GM18861 (cell line): ENCODE measurements at regions not wholly inside any gene's neighbourhood (a gene's known extent, or its start where the extent isn't known, plus 50 kb on each side); places are given as distances from the start of the nearest gene placed in this dataset.

Experiments
- ATAC-seq: cut with Tn5 transposase; IDR thresholded peaks from one replicate; pipeline ENCODE4 v1.9.1; 2021; ENCODE audit not compliant: unreplicated experiment

DNA sequence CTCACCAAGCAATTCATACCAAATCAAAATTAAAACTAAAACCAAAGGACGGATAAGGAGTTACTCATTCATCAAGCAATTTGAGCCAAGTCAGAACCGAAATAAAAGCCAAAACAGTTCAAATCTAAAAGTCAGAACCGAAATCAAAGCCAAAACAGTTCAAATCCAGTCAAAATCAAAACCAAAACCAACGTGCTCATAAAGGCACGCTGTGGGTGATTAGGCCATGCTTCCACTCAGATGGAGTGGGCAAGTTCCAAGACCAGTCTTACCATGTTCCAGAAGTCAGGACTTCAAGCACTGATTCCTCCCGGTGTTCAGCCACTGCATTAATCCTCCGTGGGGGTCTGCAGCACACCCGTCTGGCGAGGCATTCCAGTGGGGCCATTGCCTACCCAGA is 409.3 kb downstream of the TGFB2 start:
- ATAC-seq, result no peak

DNA sequence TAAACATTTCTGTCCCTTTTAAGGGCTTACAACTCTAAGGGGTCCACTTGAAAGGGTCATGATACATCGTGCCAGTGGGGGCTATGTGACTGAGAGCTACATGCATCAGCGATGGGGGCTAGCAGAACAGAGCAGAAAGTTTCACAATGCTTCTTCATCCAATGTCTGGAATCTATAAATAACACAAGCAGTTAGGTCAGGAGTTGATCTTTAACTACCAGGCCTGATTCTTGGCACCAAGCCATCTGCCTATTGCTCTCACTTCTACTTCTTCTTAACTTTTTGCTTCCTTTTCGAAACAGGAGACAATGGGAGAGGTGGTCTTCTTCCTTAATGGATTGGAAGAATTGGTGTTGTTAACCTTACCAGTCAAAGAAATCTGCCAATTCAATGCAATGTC is 410.0 kb downstream of the TGFB2 start:
- ATAC-seq, result no peak

DNA sequence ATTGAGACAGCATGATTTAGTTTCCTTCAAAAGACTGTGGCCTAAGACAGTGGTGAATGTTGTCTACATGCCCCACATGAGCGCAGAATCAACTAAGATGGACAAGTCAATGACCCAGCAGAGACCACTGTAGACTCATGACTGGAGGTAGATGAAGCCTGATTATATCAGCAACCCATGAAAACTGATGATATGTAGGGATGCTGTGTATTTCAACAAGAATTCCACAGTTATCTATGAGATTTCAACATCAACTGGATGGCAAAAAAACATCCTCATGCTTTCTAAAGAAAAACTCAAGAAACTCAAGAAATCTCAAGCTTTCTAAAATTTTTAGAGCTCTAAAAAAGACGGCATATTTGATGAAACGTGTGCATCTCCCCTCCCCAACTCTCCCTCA is 413.9 kb upstream of the LYPLAL1 start:
- no peak for ATAC-seq

DNA sequence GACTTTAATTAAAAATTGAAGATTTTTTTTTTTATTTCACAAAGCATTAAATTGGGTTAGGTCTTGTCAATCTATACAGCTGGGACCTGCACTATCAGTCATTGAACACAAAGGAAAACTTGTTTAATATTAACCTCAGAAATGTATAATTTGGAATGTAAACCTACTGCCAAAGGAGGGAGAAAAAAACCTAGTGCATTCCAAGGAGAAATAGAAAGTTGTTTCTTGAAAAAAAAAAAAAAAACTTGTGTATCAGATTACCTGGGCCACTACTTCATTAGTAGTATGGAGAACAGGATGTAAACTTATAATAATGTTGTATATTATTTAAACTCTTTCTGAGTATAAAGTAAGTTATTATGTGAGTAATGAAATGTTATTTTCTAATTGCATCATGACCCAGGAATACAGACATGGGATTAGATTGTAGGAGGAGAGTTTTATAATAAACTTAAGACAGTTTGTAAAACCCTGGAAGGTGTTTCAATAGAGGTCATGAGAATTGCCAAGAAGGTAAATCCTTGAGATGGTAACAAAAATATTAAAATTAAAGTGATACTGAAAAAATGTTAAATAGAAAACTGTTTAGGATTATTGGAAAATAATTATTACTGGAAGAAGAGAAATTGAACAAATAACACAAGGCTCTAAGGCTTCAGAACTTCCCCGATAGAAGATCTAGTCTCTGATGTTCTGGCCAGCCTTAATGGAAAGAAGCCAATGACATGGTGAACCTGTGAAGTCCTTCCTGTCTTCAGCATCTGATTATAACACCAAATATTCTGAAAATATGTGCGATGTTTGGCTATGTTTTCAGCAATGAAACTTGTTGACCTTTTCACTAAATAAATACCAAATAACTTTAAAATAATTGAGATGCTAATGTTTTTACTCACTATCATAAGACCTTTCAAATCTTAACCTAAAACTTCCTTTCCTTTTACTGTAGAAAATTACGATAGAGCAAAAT is 412.8 kb upstream of the LYPLAL1 start:
- no peak for ATAC-seq

DNA sequence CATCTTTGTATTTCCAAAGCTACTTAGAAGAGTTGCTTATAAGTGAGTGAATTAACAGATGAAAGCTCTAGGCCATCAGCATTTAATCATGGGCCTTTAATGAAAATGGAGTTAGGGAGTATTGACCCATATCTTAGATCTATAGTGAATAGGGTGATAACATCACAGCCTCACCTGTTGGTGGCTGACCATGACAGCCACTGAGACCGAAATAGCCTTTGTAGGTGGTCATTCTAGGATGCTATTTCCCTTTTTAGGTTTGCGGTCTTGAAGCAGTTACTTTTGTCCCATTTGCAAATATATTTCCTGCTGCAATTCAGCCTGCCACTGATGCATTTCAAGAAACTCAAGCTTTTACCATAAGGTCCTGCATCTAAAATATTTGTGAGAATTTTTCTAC is 410.1 kb upstream of the LYPLAL1 start:
- no peak for ATAC-seq

DNA sequence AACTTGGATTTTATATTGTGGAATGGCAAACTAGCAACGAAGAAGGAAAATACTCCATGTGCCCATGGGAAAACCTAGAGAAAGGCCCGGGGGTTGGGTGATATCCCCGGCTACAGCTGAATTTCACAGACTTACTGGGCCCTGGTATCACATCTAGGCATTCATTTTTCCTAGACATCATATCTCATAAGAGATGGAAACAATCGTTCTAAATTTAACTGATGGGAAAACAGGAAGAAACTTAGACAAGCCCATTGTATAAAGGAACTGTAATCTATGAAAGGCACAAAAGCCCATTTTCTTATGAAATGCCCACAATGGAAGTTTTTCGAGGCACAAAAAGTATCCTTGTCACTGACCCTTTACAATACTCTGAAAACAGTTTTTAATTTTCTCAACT is 407.9 kb upstream of the LYPLAL1 start:
- ATAC-seq, result no peak

DNA sequence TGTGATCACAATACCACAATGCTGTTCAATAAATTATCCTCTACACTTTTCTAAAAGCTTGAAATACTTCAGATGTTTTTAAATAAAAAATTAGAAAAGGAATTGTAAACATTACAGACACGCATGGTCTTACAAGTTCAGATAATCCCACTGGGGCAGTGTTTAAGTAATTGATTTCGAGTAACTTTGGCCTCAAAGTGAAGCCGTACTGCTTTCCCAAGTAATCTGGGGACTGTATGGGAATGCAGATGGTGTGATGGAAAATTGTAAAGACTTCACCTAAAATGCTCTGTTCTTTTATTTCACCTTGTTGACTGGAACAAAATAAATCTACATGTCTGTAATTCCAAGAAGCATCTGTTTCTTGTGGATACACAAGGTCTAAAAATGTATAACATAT is 401.7 kb upstream of the LYPLAL1 start:
- ATAC-seq, result no peak

DNA sequence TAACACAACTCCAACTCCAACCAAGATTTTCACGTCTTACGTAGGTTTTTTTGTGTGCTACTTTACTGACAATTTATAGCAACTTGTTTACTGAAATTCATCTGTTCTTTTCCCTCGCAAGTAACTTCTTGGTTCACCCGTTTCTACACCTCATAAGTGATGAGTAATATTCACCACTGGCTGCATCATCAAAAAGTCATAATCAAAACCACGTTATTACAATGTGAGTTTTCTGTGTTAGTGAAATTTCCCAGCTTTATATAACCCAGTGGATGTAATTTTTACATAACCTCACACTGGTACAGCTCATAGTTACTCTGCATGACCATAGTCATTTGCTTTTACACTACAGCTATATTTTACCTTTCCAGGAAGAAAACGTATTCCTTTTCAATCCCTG is 401.1 kb upstream of the LYPLAL1 start:
- ATAC-seq, result no peak

DNA sequence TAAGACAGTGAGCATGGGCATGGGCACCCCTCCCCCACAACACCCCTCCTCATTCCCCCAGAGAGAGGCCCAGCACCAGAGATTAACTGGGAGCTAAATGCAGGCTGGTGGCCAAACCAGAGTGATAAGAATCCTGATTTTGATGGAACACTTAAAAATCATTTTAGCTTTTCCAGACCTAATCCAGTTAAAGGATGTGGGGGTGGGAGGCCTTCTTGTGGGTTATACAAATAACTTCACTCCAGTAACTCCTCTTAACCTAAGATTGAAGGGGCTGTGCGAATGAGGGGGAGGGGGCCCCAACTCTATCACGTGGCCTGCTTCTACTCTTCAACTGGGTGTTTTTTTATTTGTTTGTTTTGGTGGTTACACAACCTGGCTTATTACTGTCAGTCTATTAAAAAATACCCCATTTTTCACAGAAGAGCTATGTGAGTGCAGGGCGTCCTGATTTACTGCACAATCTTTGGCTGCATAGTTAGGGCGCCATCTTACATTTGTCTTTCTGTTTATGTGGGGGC is 398.1 kb upstream of the LYPLAL1 start:
- ATAC-seq, result no peak

DNA sequence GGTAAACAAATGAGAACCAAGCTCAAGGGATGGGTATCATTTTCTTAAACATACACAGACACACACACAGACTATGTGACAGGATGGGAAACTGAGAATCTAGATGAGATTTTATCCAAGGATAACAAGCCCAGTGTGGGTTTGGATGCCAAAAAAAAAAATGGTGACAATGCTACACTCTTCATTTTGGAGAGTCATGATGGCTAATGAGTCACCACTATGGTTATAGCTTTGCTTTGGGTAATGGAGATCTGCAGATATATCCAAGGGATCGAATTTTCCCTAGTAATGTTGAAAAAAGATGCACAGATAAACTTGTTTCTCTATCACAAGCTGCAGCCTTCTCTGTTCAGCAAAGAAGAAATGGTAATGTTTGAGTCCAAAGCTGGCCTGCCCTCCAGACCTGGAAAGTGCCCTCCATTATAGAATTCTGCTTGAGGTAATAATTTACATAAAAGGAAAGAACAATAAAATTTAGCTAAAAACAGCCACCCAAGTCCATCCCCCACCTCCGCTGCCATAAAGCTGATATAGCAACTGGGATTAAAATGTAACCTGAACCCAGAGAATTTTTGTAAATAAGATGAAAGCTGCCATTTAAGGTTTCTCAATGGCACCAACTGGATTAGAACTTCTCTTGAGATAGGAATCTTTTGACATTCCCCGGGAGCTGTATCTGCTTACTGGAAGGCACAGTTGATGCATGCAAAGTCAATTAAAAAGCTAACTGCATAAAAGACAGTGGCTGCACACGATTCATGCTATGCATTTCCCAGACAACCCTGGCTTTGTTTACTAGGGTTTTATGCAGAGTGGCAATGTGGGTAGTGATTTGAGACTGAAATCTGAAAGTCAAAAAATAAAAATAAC is 395.2 kb upstream of the LYPLAL1 start:
- ATAC-seq, result no peak

DNA sequence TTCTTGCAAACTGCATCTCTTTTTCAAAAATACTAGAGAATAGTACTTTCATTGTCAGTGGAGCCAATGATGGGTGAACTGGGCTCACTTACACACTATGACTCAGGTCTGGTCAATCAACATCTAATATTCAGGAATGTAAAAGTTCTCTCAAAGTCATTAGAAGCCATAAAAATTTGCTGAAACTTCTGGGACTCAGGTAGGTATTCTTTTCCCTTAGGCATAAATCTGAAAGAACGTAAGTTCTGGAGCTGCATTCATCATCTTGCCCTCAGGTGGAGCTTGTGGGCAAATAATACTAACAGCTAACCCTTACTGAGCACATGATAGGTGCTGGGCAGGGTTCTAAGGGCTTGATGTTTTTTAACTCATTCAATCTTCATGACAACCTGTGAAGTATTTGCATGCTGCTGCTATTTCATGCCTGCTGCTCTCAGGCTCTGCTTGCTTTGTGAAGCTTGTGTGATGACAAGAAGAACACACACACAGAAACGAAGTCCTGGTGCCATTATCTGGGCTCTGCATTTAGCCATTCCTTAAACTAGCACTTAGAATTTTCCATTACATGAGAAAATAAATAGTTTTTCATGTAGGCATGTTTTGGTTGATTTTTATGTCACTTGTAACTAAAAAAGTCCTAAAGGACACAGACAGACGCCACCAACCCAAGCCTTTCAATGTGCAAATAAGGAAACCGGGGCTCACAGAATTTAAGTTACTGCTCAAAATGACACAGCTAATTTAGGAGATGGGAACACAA is 394.2 kb upstream of the LYPLAL1 start:
- ATAC-seq, result no peak

DNA sequence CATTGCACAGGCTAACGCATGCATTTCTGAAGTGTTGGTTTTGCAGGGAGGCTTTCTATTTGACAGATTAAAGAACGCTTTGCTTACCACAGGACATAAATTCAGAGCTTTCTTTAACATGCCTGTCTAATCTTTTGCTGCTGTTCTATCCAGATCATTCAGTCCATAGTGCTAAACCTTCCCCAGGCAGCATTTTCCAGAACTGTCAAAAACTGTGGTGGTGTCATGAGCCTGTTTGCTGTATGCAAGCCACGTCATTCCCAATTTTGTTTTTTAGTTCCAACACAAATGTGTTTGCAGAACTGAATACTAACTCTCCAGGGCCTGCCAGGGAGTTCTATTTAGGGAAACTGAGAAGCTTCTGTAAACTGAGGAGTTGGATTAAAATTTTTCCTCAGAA is 390.5 kb upstream of the LYPLAL1 start:
- no peak for ATAC-seq

DNA sequence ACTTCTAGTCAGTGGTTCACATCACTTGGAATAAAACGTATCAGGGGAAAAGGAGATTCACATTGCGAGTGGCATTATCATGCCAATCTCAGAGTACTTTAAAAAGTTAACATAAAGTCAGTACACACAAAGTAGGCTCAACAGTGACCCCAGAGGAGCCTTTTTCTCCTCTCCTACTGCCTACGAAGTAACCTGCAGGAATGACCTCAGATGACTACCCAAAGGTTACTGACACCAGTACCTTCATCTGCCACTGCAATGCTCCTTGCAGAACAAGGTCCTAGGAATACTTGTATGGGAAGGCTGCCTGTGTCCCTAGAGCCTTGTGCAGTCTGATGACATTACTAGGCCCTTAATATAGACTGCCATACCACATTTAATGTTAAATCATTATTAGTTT is 389.8 kb upstream of the LYPLAL1 start:
- no peak for ATAC-seq

DNA sequence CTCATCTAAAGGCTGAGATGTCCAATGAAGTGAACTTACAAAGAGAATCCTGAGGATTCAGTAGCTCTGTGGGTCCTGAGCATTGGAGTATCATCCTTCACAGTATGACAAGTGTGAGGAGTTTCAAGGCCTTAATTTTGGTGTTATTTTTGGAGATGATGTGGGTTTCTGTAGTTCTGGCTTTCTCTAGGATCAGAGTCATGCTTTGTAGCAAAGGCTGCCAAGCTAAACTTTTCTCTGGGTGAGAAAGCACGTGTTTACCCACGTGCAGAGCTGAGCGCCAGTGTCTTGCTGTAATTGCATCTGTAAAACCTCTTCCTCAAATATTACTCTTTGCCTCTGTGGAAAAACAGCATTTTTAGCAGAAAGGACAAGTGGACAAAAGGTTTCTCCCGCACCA is 387.8 kb upstream of the LYPLAL1 start:
- ATAC-seq, result no peak

DNA sequence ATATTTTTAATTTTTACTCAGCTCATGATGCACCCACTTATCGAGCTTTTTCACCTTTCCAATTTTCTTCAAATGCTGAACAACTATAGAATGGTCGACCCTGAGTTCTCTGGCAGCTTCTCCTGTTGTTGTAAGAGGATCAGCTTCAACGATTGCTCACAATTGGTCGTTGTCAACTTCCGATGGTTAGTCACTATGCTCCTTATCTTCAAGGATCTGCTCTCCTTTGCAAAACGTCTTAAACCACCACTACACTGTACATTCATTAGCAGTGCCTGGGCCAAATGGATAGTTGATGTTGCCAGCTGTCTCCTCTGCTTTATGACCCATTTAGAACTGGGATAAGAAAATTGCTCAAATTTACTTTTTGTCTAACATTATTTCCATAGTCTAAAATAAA is 385.9 kb upstream of the LYPLAL1 start:
- ATAC-seq, result no peak

DNA sequence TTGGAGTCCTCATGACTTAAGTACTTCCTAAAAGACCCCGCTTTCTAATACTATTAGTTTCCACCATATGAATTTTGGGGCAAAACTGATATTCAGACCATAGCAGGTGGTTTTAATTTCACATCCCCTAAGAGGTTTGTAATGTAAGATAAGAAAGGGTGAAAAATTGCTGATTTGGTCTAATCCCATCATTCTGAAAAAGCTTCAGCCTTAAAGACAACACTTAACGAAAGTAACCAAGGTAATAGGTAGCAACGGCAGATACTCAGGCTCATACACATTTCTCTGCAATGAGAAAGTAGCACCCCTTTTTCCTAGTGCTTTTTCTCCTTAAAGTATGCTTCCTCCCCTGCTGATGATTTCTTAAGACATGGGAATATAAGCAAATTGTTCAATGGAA is 376.9 kb upstream of the LYPLAL1 start:
- no peak for ATAC-seq

DNA sequence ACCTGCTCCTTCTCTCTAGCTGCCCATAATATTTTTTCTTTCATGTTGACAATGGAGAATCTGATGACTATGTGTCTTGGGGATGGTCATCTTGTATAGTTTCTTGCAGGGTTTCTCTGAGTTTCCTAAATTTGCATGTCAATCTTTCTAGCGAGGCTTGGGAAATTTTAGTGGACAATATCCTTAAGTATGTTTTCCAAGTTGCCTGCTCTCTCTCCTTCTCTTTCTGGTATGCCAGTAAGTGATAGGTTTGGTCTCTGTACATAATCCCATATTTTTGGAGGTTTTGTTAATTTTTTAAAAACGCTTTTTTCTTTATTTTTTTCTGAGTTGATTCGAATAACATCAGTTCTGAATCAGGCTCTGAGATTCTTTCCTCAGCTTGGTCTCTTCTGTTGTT is 370.9 kb upstream of the LYPLAL1 start:
- no peak for ATAC-seq

DNA sequence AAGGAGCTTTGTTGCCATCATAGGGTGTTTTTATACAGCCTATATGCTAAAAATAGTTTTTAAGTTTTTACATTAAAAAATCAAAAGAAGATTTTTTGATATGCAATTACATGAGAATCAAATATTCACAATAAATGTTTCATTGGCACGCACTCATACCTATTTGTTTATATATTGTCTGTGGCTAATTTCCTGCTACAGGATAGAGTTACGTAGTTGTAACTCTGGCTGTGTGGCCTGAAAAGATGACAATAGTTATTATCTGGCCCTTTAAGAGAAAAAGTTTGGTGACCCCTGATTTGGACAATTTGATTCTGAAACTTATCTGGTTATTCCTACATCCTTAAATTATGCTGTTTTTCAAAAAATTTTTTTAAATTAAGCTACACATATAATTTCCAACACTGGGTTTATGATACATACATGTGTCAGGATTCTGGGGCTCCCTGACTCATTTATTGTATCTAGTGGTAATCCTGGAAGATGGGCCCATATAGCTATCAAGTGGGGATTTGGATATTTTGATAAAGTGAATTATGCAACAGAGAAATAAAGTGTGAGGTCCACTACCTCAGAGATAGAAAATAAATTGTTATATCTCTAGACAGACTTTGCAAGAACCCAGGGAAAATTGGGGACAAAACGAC is 370.2 kb upstream of the LYPLAL1 start:
- ATAC-seq, result no peak

DNA sequence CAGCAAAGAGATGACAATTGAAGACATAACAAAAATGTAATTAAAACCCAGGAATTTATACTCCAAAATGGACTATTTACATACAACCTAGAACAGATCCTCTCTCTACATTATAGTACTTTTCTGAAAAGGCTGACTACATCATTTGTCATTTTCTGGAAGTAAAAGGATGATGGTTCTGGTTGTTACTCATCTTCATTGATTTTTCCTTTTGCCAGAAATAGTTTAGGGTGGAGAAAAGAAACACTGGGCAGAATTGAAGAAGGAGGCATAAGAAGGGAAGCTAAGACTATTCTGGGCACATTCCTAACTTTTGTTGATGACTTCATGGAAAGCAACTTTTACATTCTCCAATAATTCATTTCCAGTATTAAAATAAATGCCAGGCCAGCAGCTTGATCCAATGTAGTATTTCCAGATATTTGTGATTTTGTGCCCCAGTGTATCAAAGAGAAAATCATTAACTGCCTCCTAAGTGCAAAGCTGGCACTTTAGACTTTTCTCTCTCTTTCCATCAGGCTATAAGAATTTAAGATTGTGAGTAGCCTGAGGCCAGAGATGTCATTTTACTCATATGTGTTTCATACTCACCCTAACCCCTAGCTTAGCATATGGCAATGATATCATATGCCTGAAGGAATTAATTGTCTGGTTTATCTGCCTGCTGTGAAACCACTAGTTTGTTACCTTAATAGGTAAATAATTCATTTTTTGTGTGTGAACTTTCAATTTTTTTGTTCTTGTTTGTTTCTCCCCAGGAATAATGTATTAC is 369.5 kb upstream of the LYPLAL1 start:
- no peak for ATAC-seq

DNA sequence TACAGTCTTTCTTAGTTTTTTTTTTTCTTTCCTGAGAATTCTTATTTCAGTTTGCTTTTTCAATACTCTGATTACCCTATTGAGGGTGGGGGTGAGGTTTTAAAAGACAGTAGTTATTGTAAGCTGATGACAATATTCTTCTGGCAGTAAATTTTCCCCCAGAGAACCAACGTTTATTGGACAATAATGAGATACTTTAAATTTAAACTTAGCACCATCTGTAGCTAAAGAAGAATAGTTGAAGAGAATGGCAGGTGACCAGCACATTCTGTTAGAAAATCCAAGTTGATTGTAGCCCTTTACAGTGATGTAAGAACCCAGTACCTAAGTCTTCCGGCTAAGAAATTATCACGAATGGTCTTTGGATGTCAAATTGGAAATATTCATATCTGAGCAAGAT is 364.6 kb upstream of the LYPLAL1 start:
- ATAC-seq, result no peak
